CD4-positive, CD25-positive, alpha-beta regulatory T cell (primary cell): ENCODE measurements at regions not wholly inside any gene's neighbourhood (a gene's known extent, or its start where the extent isn't known, plus 50 kb on each side); places are given as distances from the start of the nearest gene placed in this dataset.
"Not testable (repeated sequence)": the region's sequence is repeated elsewhere in the genome, so short reads cannot be mapped to it uniquely, and the experiment has no call there.

Experiments
- ATAC-seq, 2 donors: fragments of 150-1000 bp; cut with Tn5 transposase; one replicate each; pipeline ENCODE4 v1.10.0; 2021; ENCODE audit warnings: low read depth in 2 of 2, moderate number of reproducible peaks in 2 of 2, moderate library complexity in 1 of 2
- DNase-seq, 3 donors: peaks; one replicate each; pipeline versions ENCODE4 v3.0.0 to v3.0.0-alpha.2; 2012 to 2022; ENCODE audit warnings: mixed read lengths in 1 of 3
- H3K27ac ChIP-seq: one replicate; pipeline ENCODE4 v1.7.0; 2013; ENCODE audit warnings: mild to moderate bottlenecking, low read length; ENCODE audit not compliant: insufficient read depth, poor library complexity, severe bottlenecking
- H3K27me3 ChIP-seq: one replicate; pipeline ENCODE4 v1.7.0; 2013; ENCODE audit warnings: low read length; ENCODE audit not compliant: control insufficient read depth, insufficient read depth
- H3K36me3 ChIP-seq: one replicate; pipeline ENCODE4 v1.7.0; 2013; ENCODE audit warnings: mild to moderate bottlenecking, low read length, moderate library complexity; ENCODE audit not compliant: control insufficient read depth, insufficient read depth
- H3K4me1 ChIP-seq: 2 replicates; pipeline ENCODE4 v1.7.0; 2013; ENCODE audit warnings: mild to moderate bottlenecking, low read length; ENCODE audit not compliant: insufficient read depth, control insufficient read depth, poor library complexity, severe bottlenecking
- H3K4me3 ChIP-seq: one replicate; pipeline ENCODE4 v1.7.0; 2013; ENCODE audit warnings: low read depth, mild to moderate bottlenecking, low read length, moderate library complexity
- H3K9me3 ChIP-seq, 2 experiments: 1 replicate in 1 of 2; 2 replicates in 1 of 2; pipeline ENCODE4 v1.7.0; 2013; ENCODE audit warnings: low read length in 2 of 2, mild to moderate bottlenecking in 1 of 2, moderate library complexity in 1 of 2; ENCODE audit not compliant: control insufficient read depth in 2 of 2
- H3K27ac Mint-ChIP-seq, 3 donors: one replicate each; pipeline ENCODE4 v1.8.0; 2020 to 2022; ENCODE audit warnings: mild to moderate bottlenecking in 3 of 3, mixed read lengths in 3 of 3, moderate library complexity in 2 of 3
- H3K27me3 Mint-ChIP-seq: one replicate; pipeline ENCODE4 v1.8.0; 2022; ENCODE audit warnings: mild to moderate bottlenecking, mixed read lengths
- H3K36me3 Mint-ChIP-seq: one replicate; pipeline ENCODE4 v1.8.0; 2020; ENCODE audit warnings: mixed read lengths
- H3K4me1 Mint-ChIP-seq, 4 donors: one replicate each; pipeline ENCODE4 v1.8.0; 2020 to 2022; ENCODE audit warnings: mixed read lengths in 4 of 4, mild to moderate bottlenecking in 1 of 4
- H3K4me3 Mint-ChIP-seq, 4 donors: one replicate each; pipeline ENCODE4 v1.8.0; 2020 to 2022; ENCODE audit warnings: mild to moderate bottlenecking in 4 of 4, mixed read lengths in 4 of 4, moderate library complexity in 3 of 4
- H3K9me3 Mint-ChIP-seq, 7 donors: one replicate each; pipeline ENCODE4 v1.8.0; 2020 to 2022; ENCODE audit warnings: mixed read lengths in 7 of 7, mild to moderate bottlenecking in 3 of 7, moderate library complexity in 2 of 7

DNA sequence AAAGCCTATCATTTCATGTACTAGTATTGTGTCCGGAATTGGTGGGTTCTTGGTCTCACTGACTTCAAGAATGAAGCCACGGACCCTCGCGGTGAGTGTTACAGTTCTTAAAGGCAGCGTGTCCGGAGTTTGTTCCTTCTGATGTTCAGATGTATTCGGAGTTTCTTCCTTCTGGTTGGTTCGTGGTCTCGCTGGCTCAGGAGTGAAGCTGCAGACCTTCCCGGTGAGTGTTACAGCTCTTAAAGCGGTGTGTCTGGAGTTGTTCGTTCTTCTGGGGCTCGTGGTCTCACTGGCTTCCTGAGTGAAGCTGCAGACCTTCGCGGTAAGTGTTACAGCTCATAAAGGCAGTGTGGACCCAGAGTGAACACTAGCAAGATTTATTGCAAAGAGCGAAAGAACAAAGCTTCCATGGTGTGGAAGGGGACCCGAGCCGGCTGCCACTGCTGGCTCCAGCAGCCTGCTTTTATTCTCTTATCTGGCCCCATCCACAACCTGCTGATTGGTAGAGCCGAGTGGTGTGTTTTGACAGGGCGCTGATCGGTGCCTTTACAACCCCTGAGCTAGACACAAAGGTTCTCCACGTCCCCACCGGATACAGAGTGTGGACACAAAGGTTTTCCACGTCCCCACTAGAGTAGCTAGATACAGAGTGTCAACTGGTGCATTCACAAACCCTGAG lies 341.5 kb downstream of the RFPL4B start:
- not testable (repeated sequence) for DNase-seq, H3K27me3 ChIP-seq, H3K36me3 ChIP-seq, H3K27ac ChIP-seq, H3K4me1 ChIP-seq, ATAC-seq, H3K27me3 Mint-ChIP-seq, H3K9me3 Mint-ChIP-seq, H3K4me3 Mint-ChIP-seq, H3K36me3 Mint-ChIP-seq, H3K9me3 ChIP-seq, H3K4me1 Mint-ChIP-seq, H3K4me3 ChIP-seq
- peak overlapping the region in 1 of 3 donors; percentile 44 for H3K27ac Mint-ChIP-seq

DNA sequence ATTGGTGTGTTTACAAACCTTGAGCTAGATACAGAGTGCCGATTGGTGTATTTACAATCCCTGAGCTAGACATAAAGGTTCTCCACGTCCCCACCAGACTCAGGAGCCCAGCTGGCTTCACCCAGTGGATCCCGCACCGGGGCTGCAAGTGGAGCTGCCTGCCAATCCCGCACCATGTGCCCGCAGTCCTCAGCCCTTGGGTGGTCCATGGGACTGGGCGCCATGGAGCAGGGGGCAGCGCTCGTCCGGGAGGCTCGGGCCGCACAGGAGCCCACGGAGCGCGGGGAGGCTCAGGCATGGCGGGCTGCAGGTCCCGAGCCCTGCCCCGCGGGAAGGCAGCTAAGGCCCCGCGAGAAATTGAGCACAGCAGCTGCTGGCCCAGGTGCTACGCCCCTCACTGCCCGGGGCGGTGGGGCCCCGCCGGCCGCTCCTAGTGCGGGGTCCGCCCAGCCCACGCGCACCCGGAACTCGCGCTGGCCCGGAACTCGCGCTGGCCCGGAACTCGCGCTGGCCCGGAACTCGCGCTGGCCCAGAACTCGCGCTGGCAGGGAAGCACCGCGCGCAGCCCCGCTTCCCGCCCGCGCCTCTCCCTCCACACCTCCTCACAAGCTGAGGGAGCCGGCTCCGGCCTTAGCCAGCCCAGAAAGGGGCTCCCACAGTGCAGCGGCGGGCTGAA lies 342.2 kb downstream of the RFPL4B start:
- H3K36me3 Mint-ChIP-seq, result not testable (repeated sequence)

GRCh38 chr6:112690497-112691202 lies 343.5 kb downstream of the RFPL4B start:
- no peak overlapping the region for H3K27ac ChIP-seq
- DNase-seq (no peak), ATAC-seq (no peak)
- Mint-ChIP-seq H3K9me3 (peaks cover 0 to 4% (median 1%) of the 10 kb centered on the region in 7 donors), H3K36me3 (no peaks in the 10 kb centered on the region), H3K4me1 (no peaks in the 10 kb centered on the region), H3K4me3 (no peak overlapping the region), H3K27ac (no peak overlapping the region), H3K27me3 (no peaks in the 10 kb centered on the region)
- no peaks in the 10 kb centered on the region for H3K9me3 ChIP-seq
- no peaks in the 10 kb centered on the region for H3K36me3 ChIP-seq
- H3K27me3 ChIP-seq, result no peaks in the 10 kb centered on the region
- no peaks in the 10 kb centered on the region for H3K4me1 ChIP-seq
- H3K4me3 ChIP-seq, result no peak overlapping the region

More for the DNA sequence above, 342.2 kb downstream of the RFPL4B start:
- not testable (repeated sequence) for H3K27me3 Mint-ChIP-seq, DNase-seq, H3K9me3 Mint-ChIP-seq, H3K27ac Mint-ChIP-seq, H3K4me3 ChIP-seq, H3K36me3 ChIP-seq, H3K4me1 ChIP-seq, H3K9me3 ChIP-seq, H3K4me1 Mint-ChIP-seq, H3K27ac ChIP-seq, H3K27me3 ChIP-seq, H3K4me3 Mint-ChIP-seq, ATAC-seq

DNA sequence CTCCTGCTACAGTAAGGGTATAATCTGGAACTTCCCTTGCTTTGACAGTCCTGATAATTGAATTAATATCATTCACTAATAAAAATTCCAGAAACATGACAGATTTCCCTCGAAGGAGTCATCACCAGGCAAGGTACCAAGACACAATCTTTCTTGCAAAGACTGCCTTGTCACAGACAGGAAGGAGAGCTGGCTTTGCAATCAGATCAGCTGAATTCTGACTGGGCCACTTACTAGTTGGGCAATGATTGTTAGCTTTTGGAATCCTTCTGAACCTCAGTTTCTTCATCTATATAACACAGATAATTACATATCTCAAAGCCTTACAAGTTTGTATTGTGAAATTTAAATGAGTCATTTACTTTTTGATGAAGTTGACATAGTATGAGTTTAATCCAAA lies 344.2 kb downstream of the RFPL4B start:
- no peak overlapping the region for H3K27ac ChIP-seq
- H3K27ac Mint-ChIP-seq, result no peak overlapping the region
- H3K9me3 Mint-ChIP-seq, result peaks cover 0 to 6% (median 2%) of the 10 kb centered on the region in 7 donors
- no peaks in the 10 kb centered on the region for H3K27me3 ChIP-seq
- no peak overlapping the region for H3K4me3 Mint-ChIP-seq
- no peaks in the 10 kb centered on the region for H3K27me3 Mint-ChIP-seq
- no peaks in the 10 kb centered on the region for H3K36me3 ChIP-seq
- H3K4me1 Mint-ChIP-seq, result no peaks in the 10 kb centered on the region
- ATAC-seq (no peak), DNase-seq (no peak)
- H3K9me3 ChIP-seq, result no peaks in the 10 kb centered on the region
- no peak overlapping the region for H3K4me3 ChIP-seq
- H3K4me1 ChIP-seq, result no peaks in the 10 kb centered on the region
- no peaks in the 10 kb centered on the region for H3K36me3 Mint-ChIP-seq

- Histone ChIP-seq H3K4me1 (no peaks in the 10 kb centered on the region), H3K27me3 (no peaks in the 10 kb centered on the region), H3K27ac (no peak overlapping the region), H3K36me3 (no peaks in the 10 kb centered on the region), H3K9me3 (no peaks in the 10 kb centered on the region), H3K4me3 (no peak overlapping the region)
- no peaks in the 10 kb centered on the region for H3K27me3 Mint-ChIP-seq
- no peak overlapping the region for H3K27ac Mint-ChIP-seq
- ATAC-seq (no peak), DNase-seq (no peak)
- peaks cover 0 to 6% (median 2%) of the 10 kb centered on the region in 7 donors for H3K9me3 Mint-ChIP-seq
- no peak overlapping the region for H3K4me3 Mint-ChIP-seq
- H3K4me1 Mint-ChIP-seq, result no peaks in the 10 kb centered on the region
- H3K36me3 Mint-ChIP-seq, result no peaks in the 10 kb centered on the region
These were observed 347.9 kb downstream of the RFPL4B start for GRCh38 chr6:112695001-112695400.

DNA sequence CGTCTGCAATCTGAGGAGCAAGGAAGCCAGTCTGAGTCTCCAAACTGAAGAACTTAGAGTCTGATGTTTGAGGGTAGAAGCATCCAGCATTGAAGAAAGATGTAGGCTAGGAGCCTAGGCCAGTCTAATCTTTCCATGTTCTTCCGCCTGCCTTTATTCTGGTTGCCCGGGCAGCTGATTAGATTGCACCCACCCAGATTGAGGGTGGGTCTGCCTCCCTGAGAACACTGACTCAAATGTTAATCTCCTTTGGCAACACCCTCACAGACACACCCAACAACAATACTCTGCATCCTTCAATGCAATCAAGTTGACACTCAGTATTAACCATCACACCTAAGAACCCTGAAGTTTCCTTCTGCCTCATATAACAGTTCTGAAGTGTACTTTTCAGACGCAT lies 350.1 kb downstream of the RFPL4B start:
- Histone ChIP-seq H3K27me3 (no peaks in the 10 kb centered on the region), H3K9me3 (no peaks in the 10 kb centered on the region), H3K36me3 (no peaks in the 10 kb centered on the region), H3K4me1 (no peaks in the 10 kb centered on the region), H3K4me3 (no peak overlapping the region), H3K27ac (no peak overlapping the region)
- Mint-ChIP-seq H3K27me3 (no peaks in the 10 kb centered on the region), H3K27ac (no peak overlapping the region), H3K9me3 (peaks cover 0 to 6% (median 2%) of the 10 kb centered on the region in 7 donors), H3K4me1 (no peaks in the 10 kb centered on the region), H3K4me3 (no peak overlapping the region), H3K36me3 (no peaks in the 10 kb centered on the region)
- DNase-seq (no peak), ATAC-seq (no peak)

- Histone ChIP-seq H3K4me3 (no peak overlapping the region), H3K9me3 (no peaks in the 10 kb centered on the region), H3K27ac (no peak overlapping the region), H3K36me3 (no peaks in the 10 kb centered on the region), H3K4me1 (no peaks in the 10 kb centered on the region), H3K27me3 (no peaks in the 10 kb centered on the region)
- no peak for ATAC-seq
- Mint-ChIP-seq H3K9me3 (peaks cover 0 to 4% (median 3%) of the 10 kb centered on the region in 7 donors), H3K4me1 (no peaks in the 10 kb centered on the region), H3K36me3 (no peaks in the 10 kb centered on the region), H3K4me3 (no peak overlapping the region), H3K27ac (no peak overlapping the region), H3K27me3 (no peaks in the 10 kb centered on the region)
- no peak for DNase-seq
These were observed 354.1 kb downstream of the RFPL4B start for GRCh38 chr6:112701201-112701600.
